H9 (cell line): ENCODE measurements at regions not wholly inside any gene's neighbourhood (a gene's known extent, or its start where the extent isn't known, plus 50 kb on each side); places are given as distances from the start of the nearest gene placed in this dataset.
A peak's percentile ranks its signal among the peaks of the same experiment; 100 is the strongest.

Experiments
- DNase-seq: peaks from one replicate; pipeline ENCODE4 v3.0.0-alpha.2; 2017
- H2AFZ ChIP-seq: one replicate; pipeline ENCODE4 v1.6.1; 2013; ENCODE audit warnings: mild to moderate bottlenecking, low read length, control low read depth, moderate library complexity
- H2AK5ac ChIP-seq: 2 replicates; pipeline ENCODE4 v1.6.1; 2013; ENCODE audit warnings: low read length, control low read depth, mixed read lengths; ENCODE audit not compliant: insufficient read length
- H2BK120ac ChIP-seq: one replicate; pipeline ENCODE4 v1.6.1; 2013; ENCODE audit warnings: low read depth, mild to moderate bottlenecking, low read length, control low read depth, inconsistent platforms; ENCODE audit not compliant: poor library complexity, severe bottlenecking
- H2BK12ac ChIP-seq: 2 replicates; pipeline ENCODE4 v1.6.1; 2013; ENCODE audit warnings: low read length, control low read depth, mixed read lengths, low read depth; ENCODE audit not compliant: insufficient read length
- H2BK15ac ChIP-seq: 2 replicates; pipeline ENCODE4 v1.6.1; 2013; ENCODE audit warnings: low read depth, low read length, control low read depth
- H2BK20ac ChIP-seq: one replicate; pipeline ENCODE4 v1.6.1; 2013; ENCODE audit warnings: low read depth, mild to moderate bottlenecking, low read length, control low read depth, inconsistent platforms; ENCODE audit not compliant: poor library complexity, severe bottlenecking
- H2BK5ac ChIP-seq: 2 replicates; pipeline ENCODE4 v1.6.1; 2013; ENCODE audit warnings: low read length, control low read depth, mixed read lengths; ENCODE audit not compliant: insufficient read length
- H3K14ac ChIP-seq: 2 replicates; pipeline ENCODE4 v1.6.1; 2013; ENCODE audit warnings: low read length, control low read depth; ENCODE audit not compliant: insufficient read depth
- H3K18ac ChIP-seq: 2 replicates; pipeline ENCODE4 v1.6.1; 2013; ENCODE audit warnings: low read depth, mild to moderate bottlenecking, mixed read lengths, low read length, control low read depth; ENCODE audit not compliant: insufficient read length
- H3K23ac ChIP-seq: 2 replicates; pipeline ENCODE4 v1.6.1; 2013; ENCODE audit warnings: low read length, control low read depth, mixed read lengths, low read depth; ENCODE audit not compliant: insufficient read length
- H3K23me2 ChIP-seq: 2 replicates; pipeline ENCODE4 v1.6.1; 2013; ENCODE audit warnings: low read depth, mild to moderate bottlenecking, mixed read lengths, low read length, control low read depth; ENCODE audit not compliant: insufficient read length, poor library complexity, severe bottlenecking
- H3K27ac ChIP-seq: 2 replicates; pipeline ENCODE4 v1.5.1; 2013; ENCODE audit warnings: low read length, control low read depth, mixed read lengths, low read depth; ENCODE audit not compliant: insufficient read length
- H3K27me3 ChIP-seq: 2 replicates; pipeline ENCODE4 v1.6.1; 2013; ENCODE audit warnings: low read length, control low read depth, inconsistent platforms; ENCODE audit not compliant: insufficient read depth
- H3K4ac ChIP-seq: 2 replicates; pipeline ENCODE4 v1.6.1; 2013; ENCODE audit warnings: low read depth, mild to moderate bottlenecking, control low read depth, inconsistent platforms, low read length, moderate library complexity
- H3K4me1 ChIP-seq: 2 replicates; pipeline ENCODE4 v1.6.1; 2013; ENCODE audit warnings: low read length, control low read depth, inconsistent platforms; ENCODE audit not compliant: insufficient read depth
- H3K4me2 ChIP-seq: 2 replicates; pipeline ENCODE4 v1.6.1; 2013; ENCODE audit warnings: low read length, control low read depth, mixed read lengths; ENCODE audit not compliant: insufficient read length, insufficient read depth
- H3K56ac ChIP-seq: 2 replicates; pipeline ENCODE4 v1.6.1; 2013; ENCODE audit warnings: low read depth, mild to moderate bottlenecking, mixed read lengths, low read length, control low read depth; ENCODE audit not compliant: insufficient read length
- H3K79me1 ChIP-seq: 2 replicates; pipeline ENCODE4 v1.6.1; 2013; ENCODE audit warnings: low read depth, mild to moderate bottlenecking, moderate library complexity, low read length, control low read depth, inconsistent platforms; ENCODE audit not compliant: insufficient read depth, poor library complexity, severe bottlenecking
- H3K79me2 ChIP-seq: 2 replicates; pipeline ENCODE4 v1.6.1; 2013; ENCODE audit warnings: low read length, control low read depth, inconsistent platforms; ENCODE audit not compliant: insufficient read depth
- H3K9ac ChIP-seq: 2 replicates; pipeline ENCODE4 v1.6.1; 2013; ENCODE audit warnings: low read length, control low read depth, mixed read lengths; ENCODE audit not compliant: insufficient read length; ENCODE audit errors: extremely low read depth
- H3K9me3 ChIP-seq: one replicate; pipeline ENCODE4 v1.6.1; 2013; ENCODE audit warnings: low read depth, low read length, inconsistent platforms; ENCODE audit not compliant: control insufficient read depth
- H3T11ph ChIP-seq: one replicate; pipeline ENCODE4 v1.6.1; 2013; ENCODE audit warnings: mild to moderate bottlenecking, low read length, control low read depth, inconsistent platforms
- H4K20me1 ChIP-seq: one replicate; pipeline ENCODE4 v1.6.1; 2013; ENCODE audit not compliant: control insufficient read depth, insufficient read length, insufficient read depth
- H4K5ac ChIP-seq: 2 replicates; pipeline ENCODE4 v1.6.1; 2013; ENCODE audit warnings: low read depth, mild to moderate bottlenecking, mixed read lengths, low read length, control low read depth; ENCODE audit not compliant: insufficient read length
- H4K8ac ChIP-seq: replicated peaks from 2 replicates; pipeline ENCODE4 v1.6.1; 2013; ENCODE audit warnings: low read length, control low read depth, mixed read lengths, low read depth; ENCODE audit not compliant: insufficient read length
- H4K91ac ChIP-seq: 2 replicates; pipeline ENCODE4 v1.6.1; 2013; ENCODE audit warnings: low read depth, mild to moderate bottlenecking, moderate library complexity, mixed read lengths, low read length, control low read depth; ENCODE audit not compliant: insufficient read length
- H3K27ac Mint-ChIP-seq, 3 experiments: 2 replicates in 2 of 3; 3 replicates in 1 of 3; pipeline ENCODE4 v1.8.0; 2020 to 2021; ENCODE audit warnings: mixed read lengths in 3 of 3, mild to moderate bottlenecking in 1 of 3, moderate library complexity in 1 of 3
- H3K27me3 Mint-ChIP-seq: 2 replicates; pipeline ENCODE4 v1.8.0; 2021; ENCODE audit warnings: low read depth, mild to moderate bottlenecking, moderate library complexity, mixed read lengths
- H3K36me3 Mint-ChIP-seq, 3 experiments: 2 replicates in 2 of 3; 3 replicates in 1 of 3; pipeline ENCODE4 v1.8.0; 2020 to 2021; ENCODE audit warnings: low read depth in 3 of 3, mixed read lengths in 3 of 3; ENCODE audit not compliant: insufficient read depth in 1 of 3
- H3K4me1 Mint-ChIP-seq, 2 experiments: 2 replicates each; pipeline ENCODE4 v1.8.0; 2020; ENCODE audit warnings: mixed read lengths in 2 of 2
- H3K4me3 Mint-ChIP-seq, 2 experiments: 2 replicates in 1 of 2; 3 replicates in 1 of 2; pipeline ENCODE4 v1.8.0; 2020 to 2021; ENCODE audit warnings: mild to moderate bottlenecking in 2 of 2, mixed read lengths in 2 of 2, moderate library complexity in 1 of 2
- H3K9me3 Mint-ChIP-seq, 2 experiments: 2 replicates in 1 of 2; 3 replicates in 1 of 2; pipeline ENCODE4 v1.8.0; 2020; ENCODE audit warnings: mild to moderate bottlenecking in 2 of 2, mixed read lengths in 2 of 2, moderate library complexity in 1 of 2
- WGBS: extraction: QIAGEN DNeasy Blood & Tissue Kit; methylation state at CpG from one replicate; pipeline ENCODE4 v1.1.7; 2013; ENCODE audit warnings: missing lambda C conversion rate, low lambda C conversion rate, mixed read lengths; ENCODE audit not compliant: insufficient read length; ENCODE audit errors: extremely low coverage; 5-methylcytosine and 5-hydroxymethylcytosine counted together
- TF ChIP-seq, protein P1 (sequence below): fragments of 200-600 bp; sonication (generic); conservative IDR thresholded peaks from 3 replicates; pipeline ENCODE4 v1.8.0; 2021; ENCODE audit warnings: antibody characterized with exemption, mild to moderate bottlenecking

DNA sequence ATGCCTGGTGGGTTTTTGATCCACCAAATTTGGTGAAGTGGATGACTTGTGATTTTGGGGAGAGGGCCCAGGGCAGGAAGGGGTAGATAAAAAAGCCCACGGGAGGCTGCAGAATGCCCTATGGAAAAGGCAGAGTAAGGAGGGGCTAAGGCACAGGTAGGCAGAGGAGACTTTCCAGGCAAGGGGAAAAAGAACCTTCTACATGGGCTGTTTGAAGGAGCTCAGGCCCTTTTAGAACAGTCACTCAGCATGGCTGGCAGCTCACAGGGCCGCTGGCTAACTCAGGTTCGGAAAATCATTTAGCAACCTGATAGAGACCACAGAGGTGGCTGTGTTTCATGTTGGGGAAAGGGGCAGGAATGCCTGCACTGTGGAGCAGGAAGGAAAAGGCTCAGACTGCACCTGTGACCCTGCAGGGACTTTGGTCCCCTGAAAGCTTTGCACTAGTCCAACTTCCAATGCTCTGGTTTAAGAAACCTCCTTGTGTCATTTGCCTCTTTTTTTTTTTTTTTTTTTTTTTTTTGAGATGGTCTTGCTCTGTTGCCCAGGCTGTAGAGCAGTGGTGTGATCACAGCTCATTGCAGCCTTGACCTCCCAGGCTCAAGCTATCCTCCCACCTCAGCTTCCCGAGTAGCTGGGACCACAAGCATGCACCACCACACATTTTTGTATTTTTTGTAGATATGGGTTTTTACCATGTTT lies 58.5 kb upstream of the ENAH start:
- no peaks in the 10 kb centered on the region for H3K9me3 Mint-ChIP-seq
- no peak overlapping the region for H4K8ac ChIP-seq
- no peak overlapping the region for H3K4me3 Mint-ChIP-seq
- H4K91ac ChIP-seq = no peak overlapping the region
- H3K27ac ChIP-seq = no peak overlapping the region
- H3K4me1 ChIP-seq = peaks cover 2% of the 10 kb centered on the region; the same call in 1 of the 2 replicates
- no peaks in the 10 kb centered on the region for H4K20me1 ChIP-seq
- no peak overlapping the region for H3K18ac ChIP-seq
- H3K4ac ChIP-seq = no peak overlapping the region
- H2BK20ac ChIP-seq = no peak overlapping the region
- no peaks in the 10 kb centered on the region for H3K79me2 ChIP-seq
- no peak for DNase-seq
- H3K4me1 Mint-ChIP-seq = peaks cover 8% of the 10 kb centered on the region in 2 experiments
- no peak overlapping the region for H3K4me2 ChIP-seq
- no peak overlapping the region for H2AFZ ChIP-seq
- no peak overlapping the region for H2BK12ac ChIP-seq
- H3T11ph ChIP-seq = no peak overlapping the region
- no peak overlapping the region for H2BK120ac ChIP-seq
- H3K27ac Mint-ChIP-seq = peak overlapping the region in 2 of 3 experiments; percentile 29 to 62; a peak in 3 of 7 replicates
- TF ChIP-seq, protein P1, sequence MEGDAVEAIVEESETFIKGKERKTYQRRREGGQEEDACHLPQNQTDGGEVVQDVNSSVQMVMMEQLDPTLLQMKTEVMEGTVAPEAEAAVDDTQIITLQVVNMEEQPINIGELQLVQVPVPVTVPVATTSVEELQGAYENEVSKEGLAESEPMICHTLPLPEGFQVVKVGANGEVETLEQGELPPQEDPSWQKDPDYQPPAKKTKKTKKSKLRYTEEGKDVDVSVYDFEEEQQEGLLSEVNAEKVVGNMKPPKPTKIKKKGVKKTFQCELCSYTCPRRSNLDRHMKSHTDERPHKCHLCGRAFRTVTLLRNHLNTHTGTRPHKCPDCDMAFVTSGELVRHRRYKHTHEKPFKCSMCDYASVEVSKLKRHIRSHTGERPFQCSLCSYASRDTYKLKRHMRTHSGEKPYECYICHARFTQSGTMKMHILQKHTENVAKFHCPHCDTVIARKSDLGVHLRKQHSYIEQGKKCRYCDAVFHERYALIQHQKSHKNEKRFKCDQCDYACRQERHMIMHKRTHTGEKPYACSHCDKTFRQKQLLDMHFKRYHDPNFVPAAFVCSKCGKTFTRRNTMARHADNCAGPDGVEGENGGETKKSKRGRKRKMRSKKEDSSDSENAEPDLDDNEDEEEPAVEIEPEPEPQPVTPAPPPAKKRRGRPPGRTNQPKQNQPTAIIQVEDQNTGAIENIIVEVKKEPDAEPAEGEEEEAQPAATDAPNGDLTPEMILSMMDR = no peak
- no peak overlapping the region for H2AK5ac ChIP-seq
- H3K23ac ChIP-seq = no peak overlapping the region
- no peaks in the 10 kb centered on the region for H3K79me1 ChIP-seq
- H3K36me3 Mint-ChIP-seq = no peaks in the 10 kb centered on the region
- no peaks in the 10 kb centered on the region for H3K23me2 ChIP-seq
- H3K9ac ChIP-seq = no peak overlapping the region
- H2BK15ac ChIP-seq = no peak overlapping the region
- no peak overlapping the region for H4K5ac ChIP-seq
- H3K27me3 ChIP-seq = no peaks in the 10 kb centered on the region
- no peak overlapping the region for H2BK5ac ChIP-seq
- no peaks in the 10 kb centered on the region; the same call in 1 of the 2 replicates for H3K27me3 Mint-ChIP-seq
- no peaks in the 10 kb centered on the region for H3K9me3 ChIP-seq
- no peak overlapping the region for H3K14ac ChIP-seq
- H3K56ac ChIP-seq = no peak overlapping the region
- no CpG with 5 or more reads among the region's 4 CpGs for WGBS
